Smooth muscle cell (in vitro differentiated cells): ENCODE measurements at regions not wholly inside any gene's neighbourhood (a gene's known extent, or its start where the extent isn't known, plus 50 kb on each side); places are given as distances from the start of the nearest gene placed in this dataset.

Experiments used
- DNase-seq: peaks from one replicate; lab custom pipeline; 2025; ENCODE audit not compliant: unreplicated experiment; lab: John Stamatoyannopoulos, UW
- H2AFZ ChIP-seq: fragments of 200-600 bp; sonication (generic); 2 replicates; pipeline ENCODE4 v1.6.0; 2016; ENCODE audit warnings: antibody characterized with exemption, low read depth, mild to moderate bottlenecking
- H3F3A ChIP-seq: fragments of 200-600 bp; sonication (generic); 2 replicates; pipeline ENCODE4 v1.6.0; 2017; ENCODE audit warnings: antibody characterized with exemption, low read depth
- H3K27ac ChIP-seq: fragments of 200-600 bp; sonication (generic); 2 replicates; pipeline ENCODE4 v1.5.1; 2016; ENCODE audit warnings: low read depth, mild to moderate bottlenecking
- H3K27me3 ChIP-seq: fragments of 200-600 bp; sonication (generic); 2 replicates; pipeline ENCODE4 v1.6.1; 2016; ENCODE audit warnings: low read depth, mild to moderate bottlenecking
- H3K36me3 ChIP-seq: fragments of 200-600 bp; sonication (generic); 2 replicates; pipeline ENCODE4 v1.5.1; 2016; ENCODE audit warnings: low read depth
- H3K4me1 ChIP-seq: fragments of 200-600 bp; sonication (generic); 2 replicates; pipeline ENCODE4 v1.5.1; 2016; ENCODE audit warnings: low read depth
- H3K4me2 ChIP-seq: fragments of 200-600 bp; sonication (generic); 2 replicates; pipeline ENCODE4 v1.6.0; 2016; ENCODE audit warnings: mild to moderate bottlenecking
- H3K4me3 ChIP-seq: fragments of 200-600 bp; sonication (generic); 2 replicates; pipeline ENCODE4 v1.5.1; 2016; ENCODE audit warnings: mild to moderate bottlenecking
- H3K79me2 ChIP-seq: fragments of 200-600 bp; sonication (generic); 2 replicates; pipeline ENCODE4 v1.6.0; 2016; ENCODE audit warnings: low read depth, mild to moderate bottlenecking
- H3K9ac ChIP-seq: fragments of 200-600 bp; sonication (generic); 2 replicates; pipeline ENCODE4 v1.6.0; 2016; ENCODE audit warnings: low read depth
- H3K9me3 ChIP-seq: fragments of 200-600 bp; sonication (generic); replicated peaks from 2 replicates; pipeline ENCODE4 v1.5.1; 2016; ENCODE audit warnings: low read depth
- H4K20me1 ChIP-seq: fragments of 200-600 bp; sonication (generic); 2 replicates; pipeline ENCODE4 v1.6.0; 2016; ENCODE audit warnings: low read depth
- CTCF ChIP-seq: fragments of 200-600 bp; sonication (generic); IDR thresholded peaks from 2 replicates; pipeline ENCODE4 v1.5.1; 2017; ENCODE audit warnings: borderline replicate concordance, mild to moderate bottlenecking, antibody characterized with exemption; ENCODE audit not compliant: insufficient read depth, poor library complexity, severe bottlenecking
- WGBS: methylation state at CpG from one replicate; pipeline ENCODE4 v1.1.7; 2016; ENCODE audit warnings: low lambda C conversion rate; 5-methylcytosine and 5-hydroxymethylcytosine counted together

GRCh38 chr10:44022203-44022602 is 362.7 kb downstream of the CXCL12 start:
- no peak overlapping the region for H3K27ac ChIP-seq
- no peaks in the 10 kb centered on the region for H3K79me2 ChIP-seq
- no peak for TF ChIP-seq CTCF
- H3K4me3 ChIP-seq, result no peak overlapping the region
- no peaks in the 10 kb centered on the region for H3K4me1 ChIP-seq
- H3K36me3 ChIP-seq, result no peaks in the 10 kb centered on the region
- 96% methylated on average over 1 of the region's 1 CpG for WGBS
- no peaks in the 10 kb centered on the region for H3K9me3 ChIP-seq
- H3K27me3 ChIP-seq, result no peaks in the 10 kb centered on the region
- DNase-seq, result no peak
- H3K4me2 ChIP-seq, result no peak overlapping the region
- H4K20me1 ChIP-seq, result no peaks in the 10 kb centered on the region
- no peak overlapping the region for H2AFZ ChIP-seq
- H3K9ac ChIP-seq, result no peak overlapping the region
- peaks cover 3% of the 10 kb centered on the region for H3F3A ChIP-seq

GRCh38 chr10:44020322-44021111 is 364.4 kb downstream of the CXCL12 start:
- no peak overlapping the region for H3K9ac ChIP-seq
- TF ChIP-seq CTCF, result no peak
- no peak overlapping the region for H3K4me3 ChIP-seq

GRCh38 chr10:44017483-44018145 is 367.3 kb downstream of the CXCL12 start:
- H3K27ac ChIP-seq, result no peak overlapping the region
- H3F3A ChIP-seq, result peaks cover 3% of the 10 kb centered on the region
- H3K4me2 ChIP-seq, result no peak overlapping the region
- no peak overlapping the region for H3K9ac ChIP-seq
- no peaks in the 10 kb centered on the region for H3K36me3 ChIP-seq
- H3K4me3 ChIP-seq, result no peak overlapping the region
- 90% methylated on average over 5 of the region's 5 CpGs for WGBS
- no peaks in the 10 kb centered on the region for H3K27me3 ChIP-seq
- H3K9me3 ChIP-seq, result no peaks in the 10 kb centered on the region
- DNase-seq, result no peak
- no peak for TF ChIP-seq CTCF
- H4K20me1 ChIP-seq, result no peaks in the 10 kb centered on the region
- no peak overlapping the region for H2AFZ ChIP-seq
- H3K79me2 ChIP-seq, result no peaks in the 10 kb centered on the region
- no peaks in the 10 kb centered on the region for H3K4me1 ChIP-seq

More at GRCh38 chr10:44020322-44021111, 364.4 kb downstream of the CXCL12 start:
- Histone ChIP-seq H3K27me3 (no peaks in the 10 kb centered on the region), H3K9me3 (no peaks in the 10 kb centered on the region), H4K20me1 (no peaks in the 10 kb centered on the region), H3F3A (peaks cover 3% of the 10 kb centered on the region), H3K36me3 (no peaks in the 10 kb centered on the region), H3K79me2 (no peaks in the 10 kb centered on the region), H3K4me1 (no peaks in the 10 kb centered on the region), H3K27ac (no peak overlapping the region), H3K4me2 (no peak overlapping the region), H2AFZ (no peak overlapping the region)
- no peak for DNase-seq
- 92% methylated on average over 5 of the region's 5 CpGs for WGBS
